A549 (cell line): ENCODE measurements at regions not wholly inside any gene's neighbourhood (a gene's known extent, or its start where the extent isn't known, plus 50 kb on each side); places are given as distances from the start of the nearest gene placed in this dataset.

ENCODE experiments used
- ATAC-seq, 2 experiments: fragments of 200-7000 bp in 1 of 2; fragments of >200 bp in 1 of 2; cut with Nextera tagmentation in 1 of 2; cut with Tn5 transposase in 1 of 2; 3 replicates each; pipeline versions ENCODE4 v1.8.0 to v1.9.1; 2018 to 2020; ENCODE audit warnings: mild to moderate bottlenecking in 1 of 2, moderate library complexity in 1 of 2
- CTCF ChIA-PET: fragments of 300-600 bp; sonication (Branson Sonifier 250); formaldehyde crosslinking; extraction: SDS; loops from one replicate; lab custom pipeline; 2021; ENCODE audit warnings: antibody characterized with exemption, inconsistent platforms; lab: Yijun Ruan, JAX
- POLR2A ChIA-PET: fragments of 350-600 bp; formaldehyde crosslinking; extraction: SDS; loops from one replicate; lab custom pipeline; 2021; ENCODE audit warnings: antibody characterized with exemption, inconsistent platforms; lab: Yijun Ruan, JAX
- DNase-seq, 2 experiments: peaks; one replicate each; pipeline versions ENCODE4 v3.0.0 to v3.0.0-alpha.2; 2011 to 2016; ENCODE audit warnings: low read depth in 1 of 2, low spot score in 1 of 2
- FAIRE-seq: peaks from 2 replicates; lab custom pipeline; 2011; peaks lifted over from hg19 to GRCh38; lab: Jason Lieb, UNC
- H3K27ac ChIP-seq, 2 experiments: fragments of >200 bp; sonication (Bioruptor Twin); formaldehyde crosslinking; 3 replicates each; pipeline ENCODE4 v1.5.1; 2016 to 2017
- H3K4me1 ChIP-seq: fragments of >200 bp; sonication (Bioruptor Twin); formaldehyde crosslinking; 3 replicates; pipeline ENCODE4 v1.6.1; 2016
- H3K4me2 ChIP-seq: fragments of >200 bp; sonication (Bioruptor Twin); formaldehyde crosslinking; 3 replicates; pipeline ENCODE4 v1.6.1; 2016
- H3K4me3 ChIP-seq: fragments of >200 bp; sonication (Bioruptor Twin); formaldehyde crosslinking; 3 replicates; pipeline ENCODE4 v1.5.1; 2016
- H3K9me3 ChIP-seq: fragments of >200 bp; sonication (Bioruptor Twin); formaldehyde crosslinking; 3 replicates; pipeline ENCODE4 v1.6.1; 2016
- BCL3 ChIP-seq: fragments of >200 bp; sonication (Bioruptor Twin); formaldehyde crosslinking; IDR thresholded peaks from 3 replicates; pipeline ENCODE4 v1.6.1; 2016
- BHLHE40 ChIP-seq: IDR thresholded peaks from 2 replicates; pipeline ENCODE4 v1.6.1; 2012; ENCODE audit warnings: low read depth, low read length, inconsistent platforms
- CBX2 ChIP-seq: fragments of 200-600 bp; sonication (generic); IDR thresholded peaks from 2 replicates; pipeline ENCODE4 v1.6.1; 2016; ENCODE audit warnings: low read depth, mild to moderate bottlenecking, borderline replicate concordance
- CEBPB ChIP-seq, 2 experiments: fragments of >200 bp in 1 of 2; sonication (Bioruptor Twin) in 1 of 2; formaldehyde crosslinking in 1 of 2; IDR thresholded peaks; 2 replicates each; pipeline ENCODE4 v1.6.1; 2012 to 2016
- CHD2 ChIP-seq: fragments of 150-350 bp; IDR thresholded peaks from 2 replicates; pipeline ENCODE4 v1.6.1; 2014; ENCODE audit warnings: low read length; ENCODE audit not compliant: partially characterized antibody
- CHD4 ChIP-seq: fragments of 200-600 bp; sonication (generic); IDR thresholded peaks from 2 replicates; pipeline ENCODE4 v1.6.1; 2016; ENCODE audit warnings: antibody characterized with exemption, mild to moderate bottlenecking, borderline replicate concordance
- EHF ChIP-seq: fragments of 250-450 bp; sonication (Bioruptor Pico); IDR thresholded peaks from 2 replicates; pipeline ENCODE4 v1.5.0; 2020; ENCODE audit warnings: mild to moderate bottlenecking
- EHMT2 ChIP-seq: fragments of 200-600 bp; sonication (generic); IDR thresholded peaks from 2 replicates; pipeline ENCODE4 v1.6.1; 2016; ENCODE audit warnings: antibody characterized with exemption, low read depth, mild to moderate bottlenecking, moderate library complexity
- EP300 ChIP-seq, 2 experiments: fragments of >200 bp; sonication (Bioruptor Twin); formaldehyde crosslinking; IDR thresholded peaks; 2 replicates in 1 of 2; 3 replicates in 1 of 2; pipeline ENCODE4 v1.6.1; 2016 to 2017
- ESRRA ChIP-seq: fragments of 150-350 bp; IDR thresholded peaks from 2 replicates; pipeline ENCODE4 v1.6.1; 2014; ENCODE audit warnings: mild to moderate bottlenecking, low read length, borderline replicate concordance
- FOSL2 ChIP-seq, 2 experiments: fragments of 450-650 bp in 1 of 2; fragments of >200 bp in 1 of 2; sonication (Bioruptor Twin) in 1 of 2; formaldehyde crosslinking; IDR thresholded peaks; 2 replicates each; pipeline versions ENCODE4 v1.5.0 to v1.6.1; 2016 to 2020; ENCODE audit warnings: mild to moderate bottlenecking in 1 of 2, moderate library complexity in 1 of 2
- HES2 ChIP-seq: fragments of >200 bp; sonication (Bioruptor Twin); formaldehyde crosslinking; IDR thresholded peaks from 2 replicates; pipeline ENCODE4 v1.6.1; 2016
- HOXA7 ChIP-seq: fragments of 250-450 bp; sonication (Bioruptor Pico); IDR thresholded peaks from 2 replicates; pipeline ENCODE4 v1.5.0; 2020; ENCODE audit warnings: mild to moderate bottlenecking, moderate library complexity
- HOXB13 ChIP-seq: fragments of 250-450 bp; sonication (Bioruptor Pico); IDR thresholded peaks from 2 replicates; pipeline ENCODE4 v1.5.0; 2020; ENCODE audit warnings: low read depth, mild to moderate bottlenecking, moderate library complexity
- JUN ChIP-seq, 2 experiments: fragments of >200 bp; sonication (Bioruptor Twin); formaldehyde crosslinking; IDR thresholded peaks; 2 replicates in 1 of 2; 3 replicates in 1 of 2; pipeline ENCODE4 v1.6.1; 2016 to 2017
- MAX ChIP-seq: IDR thresholded peaks from 2 replicates; pipeline ENCODE4 v1.6.1; 2012
- MAZ ChIP-seq: fragments of 150-350 bp; IDR thresholded peaks from 2 replicates; pipeline ENCODE4 v1.6.1; 2014; ENCODE audit warnings: antibody characterized with exemption, low read depth, low read length, borderline replicate concordance
- NPAS2 ChIP-seq: fragments of 250-450 bp; sonication (Bioruptor Pico); IDR thresholded peaks from 2 replicates; pipeline ENCODE4 v1.8.0; 2022; ENCODE audit warnings: mild to moderate bottlenecking, moderate library complexity, borderline replicate concordance
- NR3C1 ChIP-seq: fragments of >200 bp; sonication (Bioruptor Twin); formaldehyde crosslinking; IDR thresholded peaks from 3 replicates; pipeline ENCODE4 v1.6.1; 2017
- RARB ChIP-seq: fragments of 250-450 bp; sonication (Bioruptor Pico); IDR thresholded peaks from 2 replicates; pipeline ENCODE4 v1.8.0; 2021; ENCODE audit warnings: mild to moderate bottlenecking, moderate library complexity
- SMC3 ChIP-seq: fragments of >200 bp; sonication (Bioruptor Twin); formaldehyde crosslinking; IDR thresholded peaks from 3 replicates; pipeline ENCODE4 v1.6.1; 2018; ENCODE audit warnings: inconsistent platforms
- SREBF2 ChIP-seq: fragments of 450-650 bp; IDR thresholded peaks from 2 replicates; pipeline ENCODE4 v1.6.1; 2014; ENCODE audit warnings: mild to moderate bottlenecking, moderate library complexity
- TFCP2L1 ChIP-seq: fragments of 250-450 bp; sonication (Bioruptor Pico); IDR thresholded peaks from 2 replicates; pipeline ENCODE4 v1.5.0; 2021; ENCODE audit warnings: mild to moderate bottlenecking
- TP53 ChIP-seq: fragments of 250-450 bp; sonication (Bioruptor Pico); IDR thresholded peaks from 2 replicates; pipeline ENCODE4 v1.5.0; 2021; ENCODE audit warnings: mild to moderate bottlenecking, moderate library complexity
- whole genome bisulfite sequencing: methylation state at CpG from one replicate; pipeline ENCODE4 v1.1.6; 2017; ENCODE audit errors: missing lambda C conversion rate; 5-methylcytosine and 5-hydroxymethylcytosine counted together

- FAIRE-seq (no peak), DNase-seq (no peak), ATAC-seq (no peak)
- WGBS = 10% methylated on average over 2 of the region's 2 CpGs
- H3K4me1 ChIP-seq = no peaks in the 10 kb centered on the region
- no peaks in the 10 kb centered on the region for H3K9me3 ChIP-seq
- H3K4me2 ChIP-seq = no peak overlapping the region
- ChIA-PET POLR2A (no interaction called here), CTCF (interaction anchor here (1.5 kb wide), 1 partner anchor 25 kb away, joined by 4 read pairs; no protein-coding TSS in a partner anchor)
- H3K4me3 ChIP-seq = no peak overlapping the region
- TF ChIP-seq MAZ (no peak), TP53 (CRISPR knock-in tag) (no peak), BHLHE40 (no peak), FOSL2 (IDR thresholded peaks at IDR 0.05) (no peak), FOSL2 (CRISPR knock-in tag; IDR thresholded peaks at IDR 0.05) (no peak), SREBF2 (no peak), JUN (IDR thresholded peaks at IDR 0.05) (no peak), CHD4 (no peak), NR3C1 (no peak)
- H3K27ac ChIP-seq = no peak overlapping the region
These were observed 260.6 kb downstream of the CCSER2 start for GRCh38 chr10:84588971-84589370.

- Histone ChIP-seq H3K27ac (no peak overlapping the region), H3K4me2 (no peak overlapping the region), H3K9me3 (no peaks in the 10 kb centered on the region), H3K4me1 (no peaks in the 10 kb centered on the region), H3K4me3 (no peak overlapping the region)
- ChIA-PET POLR2A (no interaction called here), CTCF (interaction anchor here (1.0 to 1.5 kb wide), 2 partner anchors 24 to 1490 kb away, joined by 3 to 4 read pairs; no protein-coding TSS in a partner anchor)
- DNase-seq (no peak), FAIRE-seq (no peak), ATAC-seq (no peak)
- TF ChIP-seq CBX2 (no peak), FOSL2 (IDR thresholded peaks at IDR 0.05) (no peak), FOSL2 (CRISPR knock-in tag; IDR thresholded peaks at IDR 0.05) (no peak), BCL3 (no peak), HOXA7 (CRISPR knock-in tag) (no peak), HOXB13 (CRISPR knock-in tag) (no peak), BHLHE40 (no peak), TP53 (CRISPR knock-in tag) (no peak)
- WGBS = 61% methylated on average over 4 of the region's 4 CpGs
These were observed 261.3 kb downstream of the CCSER2 start for GRCh38 chr10:84589526-84590205.

- WGBS = 50% methylated on average over 14 of the region's 14 CpGs
- FAIRE-seq (no peak), ATAC-seq (no peak), DNase-seq (no peak)
- no peak overlapping the region for H3K4me3 ChIP-seq
- ChIA-PET POLR2A (no interaction called here), CTCF (interaction anchor here (0.6 to 1.2 kb wide), 3 partner anchors 21 to 1489 kb away, joined by 3 read pairs; no protein-coding TSS in a partner anchor)
- no peak overlapping the region for H3K4me2 ChIP-seq
- no peak for TF ChIP-seq CEBPB (IDR thresholded peaks at IDR 0.05)
- TF ChIP-seq TP53 (CRISPR knock-in tag) = no peak
- no peak for TF ChIP-seq CHD2
- no peak for TF ChIP-seq NPAS2 (CRISPR knock-in tag)
- TF ChIP-seq HES2 = no peak
- no peak for TF ChIP-seq MAX
- no peak for TF ChIP-seq EHMT2
- no peak for TF ChIP-seq ESRRA
- no peak for TF ChIP-seq TFCP2L1 (CRISPR knock-in tag)
- TF ChIP-seq SREBF2 = no peak
- TF ChIP-seq SMC3 = no peak
- no peak for TF ChIP-seq EHF
- TF ChIP-seq RARB (CRISPR knock-in tag) = no peak
- no peak for TF ChIP-seq CBX2
- TF ChIP-seq EP300 (IDR thresholded peaks at IDR 0.05) = no peak
- TF ChIP-seq HOXA7 (CRISPR knock-in tag) = no peak
- no peaks in the 10 kb centered on the region for H3K9me3 ChIP-seq
- H3K27ac ChIP-seq = no peak overlapping the region
- no peaks in the 10 kb centered on the region for H3K4me1 ChIP-seq
These were observed 262.2 kb downstream of the CCSER2 start for GRCh38 chr10:84590327-84591193.
